GM10248 (cell line): ENCODE measurements at regions not wholly inside any gene's neighbourhood (a gene's known extent, or its start where the extent isn't known, plus 50 kb on each side); places are given as distances from the start of the nearest gene placed in this dataset.

ENCODE experiments used
- CTCF ChIA-PET: fragments of 300-600 bp; sonication (Branson Sonifier 250); formaldehyde crosslinking; extraction: SDS; loops from one replicate; lab custom pipeline; 2021; ENCODE audit warnings: antibody characterized with exemption; lab: Yijun Ruan, JAX
- POLR2A ChIA-PET: fragments of 350-650 bp; sonication (Branson Sonifier 250); formaldehyde crosslinking; extraction: SDS; loops from one replicate; lab custom pipeline; 2020; ENCODE audit warnings: antibody characterized with exemption; lab: Yijun Ruan, JAX
- DNase-seq: peaks from one replicate; pipeline ENCODE4 v3.0.0; 2012; ENCODE audit errors: extremely low spot score
- CTCF ChIP-seq: IDR thresholded peaks from 2 replicates; pipeline ENCODE4 v1.5.1; 2012; ENCODE audit warnings: mild to moderate bottlenecking, low read depth; ENCODE audit errors: extremely low read depth, missing control alignments, control extremely low read depth

DNA sequence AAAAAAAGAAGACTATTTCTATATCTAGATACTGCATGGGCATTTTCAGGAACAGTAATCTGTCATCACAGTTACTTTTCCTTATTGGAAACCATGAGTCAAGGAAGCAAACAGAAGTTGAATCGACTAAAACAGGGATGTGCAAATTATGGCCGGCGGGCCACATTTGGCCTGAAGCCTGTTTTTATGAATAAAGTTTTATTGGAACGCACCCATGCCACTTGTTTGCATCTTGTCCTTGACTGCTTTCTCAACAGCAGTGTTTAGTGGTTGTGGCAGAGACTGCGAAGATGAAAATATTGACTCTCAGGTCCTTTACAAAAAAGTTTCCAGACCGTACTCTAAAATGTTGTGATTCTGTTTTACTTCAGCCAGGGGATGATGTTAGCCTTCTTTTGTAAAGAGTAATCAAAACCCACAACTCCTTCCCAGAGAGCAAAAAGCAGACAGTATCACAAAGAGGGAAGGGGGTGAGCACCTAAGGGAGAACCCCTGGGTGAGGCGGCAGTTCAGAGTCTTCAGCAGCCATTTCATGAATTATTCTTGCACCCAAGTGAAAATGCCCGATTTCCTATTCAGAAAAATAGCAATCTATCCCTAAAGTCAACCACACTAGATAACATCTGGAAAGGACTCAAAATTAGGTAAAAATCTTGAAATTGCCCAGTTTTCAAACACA is 190.4 kb downstream of the MYLK4 start:
- CTCF ChIA-PET: no interaction called here
- DNase-seq: no peak
- TF ChIP-seq CTCF: no peak
- POLR2A ChIA-PET: no interaction called here

DNA sequence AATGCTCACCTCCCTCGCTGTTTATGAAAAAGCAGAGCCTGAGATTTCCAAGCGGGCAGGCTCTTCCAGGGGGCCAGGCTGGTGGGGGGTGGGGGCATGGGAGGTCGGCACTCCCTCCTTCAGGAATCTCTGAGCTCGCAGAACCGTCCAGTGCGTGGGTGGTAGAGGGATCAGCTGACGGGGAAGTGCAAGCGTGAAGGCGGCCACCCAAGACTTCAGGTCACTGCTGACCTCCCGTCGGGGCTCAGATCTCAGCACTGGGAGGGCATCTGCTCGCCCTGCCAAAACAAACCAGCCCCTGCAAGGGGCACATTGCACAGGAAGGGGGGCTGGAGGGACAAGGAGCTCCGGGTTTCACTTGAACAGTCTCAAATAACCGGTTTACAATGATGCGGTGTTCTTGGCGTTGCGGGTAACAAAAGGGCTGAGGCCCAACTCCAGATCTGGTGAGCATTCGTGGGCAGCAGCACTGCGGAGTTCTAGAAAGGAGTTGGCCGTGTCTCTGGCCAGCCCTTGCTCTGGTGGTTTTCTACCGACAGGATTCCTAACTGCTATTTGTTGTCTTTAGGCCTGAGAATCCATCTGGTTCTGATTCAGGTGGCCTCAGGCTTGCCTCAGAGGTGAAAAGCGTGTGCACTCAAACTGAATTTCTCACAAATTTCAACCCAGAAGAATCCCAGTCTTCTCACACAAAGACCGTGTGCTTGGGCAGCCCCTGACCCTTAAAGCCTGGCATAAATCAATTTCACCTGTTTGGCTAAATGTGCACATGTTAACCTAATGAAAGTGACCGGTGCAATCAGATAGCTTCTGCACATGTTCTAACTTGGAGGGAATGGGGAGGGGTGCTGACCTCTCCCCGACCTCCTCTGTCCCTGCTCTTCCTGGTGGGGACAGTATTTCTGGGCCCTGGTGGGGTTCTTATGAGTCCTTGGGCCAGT is 191.6 kb downstream of the MYLK4 start:
- DNase-seq: no peak
- ChIA-PET POLR2A (no interaction called here), CTCF (interaction anchor here (1.2 kb wide), 1 partner anchor 14 kb away, joined by 3 read pairs; no protein-coding TSS in a partner anchor)
- no peak for TF ChIP-seq CTCF

GRCh38 chr6:2558098-2558680 is 192.5 kb downstream of the MYLK4 start:
- ChIA-PET CTCF (interaction anchor here (1.2 kb wide), 1 partner anchor 15 kb away, joined by 3 read pairs; no protein-coding TSS in a partner anchor), POLR2A (no interaction called here)
- TF ChIP-seq CTCF: no peak
- DNase-seq: no peak

GRCh38 chr6:2557181-2557720 is 193.5 kb downstream of the MYLK4 start:
- DNase-seq: no peak
- CTCF ChIA-PET: no interaction called here
- no peak for TF ChIP-seq CTCF
- POLR2A ChIA-PET: no interaction called here

DNA sequence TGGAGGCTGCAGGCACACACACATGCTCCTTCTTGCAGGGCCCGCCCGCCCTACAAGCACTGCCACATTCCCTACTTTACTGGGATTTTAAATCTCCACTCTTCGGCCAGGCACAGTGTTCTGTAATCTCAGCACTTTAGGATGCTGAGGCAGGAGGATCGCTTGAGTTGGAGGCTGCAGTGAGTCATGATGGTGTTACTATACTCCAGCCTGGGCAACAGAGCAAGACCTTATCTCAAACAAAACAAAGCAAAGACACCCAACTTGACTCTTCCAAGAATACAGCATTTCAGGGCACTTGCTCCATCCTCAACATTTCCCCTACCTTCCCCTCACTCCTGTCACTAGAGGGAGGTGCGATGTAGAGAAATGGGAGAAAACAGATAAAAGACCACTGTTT is 194.0 kb downstream of the MYLK4 start:
- POLR2A ChIA-PET: no interaction called here
- no peak for DNase-seq
- CTCF ChIA-PET: no interaction called here
- no peak for TF ChIP-seq CTCF

GRCh38 chr6:2554651-2555260 is 196.0 kb downstream of the MYLK4 start:
- no peak for DNase-seq
- ChIA-PET CTCF (no interaction called here), POLR2A (interaction anchor here (0.6 kb wide), 1 partner anchor 972 kb away, joined by 6 read pairs; no protein-coding TSS in a partner anchor)
- TF ChIP-seq CTCF: no peak
